ENCODE measurements at regions not wholly inside any gene's neighbourhood (a gene's known extent, or its start where the extent isn't known, plus 50 kb on each side); places are given as distances from the start of the nearest gene placed in this dataset.

- no peak for TF ChIP-seq ZNF462 (CRISPR knock-in tag; IDR thresholded peaks at IDR 0.05)
Measured at GRCh38 chr10:130816116-130816901, 495.2 kb downstream of the TCERG1L start (continued).

- H3K9me3 Mint-ChIP-seq = peaks cover 82% of the 10 kb centered on the region
- no peaks in the 10 kb centered on the region for H3K79me2 ChIP-seq (replicated peaks; ENCODE audit: insufficient read depth)
- H3K4me2 ChIP-seq = no peak overlapping the region
- no peaks in the 10 kb centered on the region for H4K20me1 ChIP-seq (replicated peaks; ENCODE audit: insufficient read depth)
- DNase-seq (ENCODE audit: low spot score) = no peak
- no peak overlapping the region for H3K27ac ChIP-seq (ENCODE audit: low read depth)
- H3K4me3 Mint-ChIP-seq = no peak overlapping the region
- H3K27ac Mint-ChIP-seq = no peak overlapping the region
- no peaks in the 10 kb centered on the region for H3K4me1 ChIP-seq (ENCODE audit: insufficient read depth)
- H2AFZ ChIP-seq = no peak overlapping the region
- TF ChIP-seq POLR2AphosphoS5 (IDR thresholded peaks at IDR 0.05; ENCODE audit: low read depth) (no peak), REST (IDR thresholded peaks at IDR 0.05; ENCODE audit: unreplicated experiment) (no peak), JUNB (IDR thresholded peaks at IDR 0.05; ENCODE audit: unreplicated experiment) (no peak), STAT1 (IDR thresholded peaks at IDR 0.05; ENCODE audit: unreplicated experiment) (no peak), ETS1 (IDR thresholded peaks at IDR 0.05) (no peak), NANOG (IDR thresholded peaks at IDR 0.05; ENCODE audit: borderline replicate concordance) (no peak), ZNF114 (CRISPR knock-in tag; IDR thresholded peaks at IDR 0.05) (no peak), EZH2 (IDR thresholded peaks at IDR 0.05; ENCODE audit: low read depth, unreplicated experiment) (no peak), CTCF (conservative IDR thresholded peaks at IDR 0.05; ENCODE audit: low read depth in 2 of 2) (no peak), CREB1 (CRISPR knock-in tag; IDR thresholded peaks at IDR 0.05; ENCODE audit: low read depth) (no peak)
- peaks cover 12% of the 10 kb centered on the region; the same call in 2 of the 3 replicates for H3K4me1 Mint-ChIP-seq
- ATAC-seq = no peak
- H3K27me3 ChIP-seq (ENCODE audit: insufficient read depth) = no peaks in the 10 kb centered on the region
- H3K9me2 ChIP-seq (ENCODE audit: insufficient read depth) = no peaks in the 10 kb centered on the region
- no peaks in the 10 kb centered on the region for H3F3A ChIP-seq (replicated peaks; ENCODE audit: low read depth)
- H3K27me3 Mint-ChIP-seq (ENCODE audit: insufficient read depth, low read depth, poor library complexity) = no peaks in the 10 kb centered on the region
- H3K36me3 ChIP-seq (ENCODE audit: insufficient read depth) = peaks cover 3% of the 10 kb centered on the region; the same call in 1 of the 2 replicates
- H3K36me3 Mint-ChIP-seq (ENCODE audit: low read depth) = peaks cover 19% of the 10 kb centered on the region; the same call in 2 of the 3 replicates
- H3K4me3 ChIP-seq = no peak overlapping the region
Measured at GRCh38 chr10:130817046-130817624, 494.4 kb downstream of the TCERG1L start.

All from GM23338 (cell line).